GM19395 (cell line): ENCODE measurements at regions not wholly inside any gene's neighbourhood (a gene's known extent, or its start where the extent isn't known, plus 50 kb on each side); places are given as distances from the start of the nearest gene placed in this dataset.
"Not testable (repeated sequence)": the region's sequence is repeated elsewhere in the genome, so short reads cannot be mapped to it uniquely, and the experiment has no call there.

ENCODE experiments used
- ATAC-seq: cut with Tn5 transposase; IDR thresholded peaks from one replicate; pipeline ENCODE4 v1.9.1; 2021; ENCODE audit warnings: mild to moderate bottlenecking, moderate library complexity; ENCODE audit not compliant: unreplicated experiment

DNA sequence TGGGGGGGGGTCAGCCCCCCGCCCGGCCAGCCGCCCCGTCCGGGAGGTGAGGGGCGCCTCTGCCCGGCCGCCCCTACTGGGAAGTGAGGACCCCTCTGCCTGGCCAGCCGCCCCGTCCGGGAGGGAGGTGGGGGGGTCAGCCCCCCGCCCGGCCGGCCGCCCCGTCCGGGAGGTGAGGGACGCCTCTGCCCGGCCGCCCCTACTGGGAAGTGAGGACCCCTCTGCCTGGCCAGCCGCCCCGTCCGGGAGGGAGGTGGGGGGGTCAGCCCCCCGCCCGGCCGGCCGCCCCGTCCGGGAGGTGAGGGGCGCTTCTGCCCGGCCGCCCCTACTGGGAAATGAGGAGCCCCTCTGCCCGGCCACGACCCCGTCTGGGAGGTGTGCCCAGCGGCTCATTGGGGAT, 210.7 kb upstream of the RPL34 start:
- not testable (repeated sequence) for ATAC-seq

DNA sequence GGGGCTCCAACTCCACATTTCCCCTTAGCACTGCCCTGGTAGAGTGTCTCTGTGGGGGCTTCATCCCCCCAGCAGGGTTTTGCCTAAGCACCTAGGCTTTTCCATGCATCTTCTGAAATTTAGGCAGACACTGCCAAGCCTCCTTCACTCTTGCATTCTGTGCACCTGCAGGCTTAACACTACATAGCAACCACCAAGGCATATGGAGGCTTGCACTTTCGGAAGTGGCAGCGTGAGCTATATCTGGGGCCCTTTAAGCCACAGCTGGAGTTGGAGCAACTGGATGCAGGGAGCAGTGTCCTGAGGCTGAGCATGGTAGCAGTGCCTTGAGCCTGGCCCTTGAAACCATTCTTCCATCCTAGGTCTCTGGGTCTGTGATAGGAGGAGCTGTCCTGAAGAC, 214.8 kb upstream of the RPL34 start:
- ATAC-seq: no peak

DNA sequence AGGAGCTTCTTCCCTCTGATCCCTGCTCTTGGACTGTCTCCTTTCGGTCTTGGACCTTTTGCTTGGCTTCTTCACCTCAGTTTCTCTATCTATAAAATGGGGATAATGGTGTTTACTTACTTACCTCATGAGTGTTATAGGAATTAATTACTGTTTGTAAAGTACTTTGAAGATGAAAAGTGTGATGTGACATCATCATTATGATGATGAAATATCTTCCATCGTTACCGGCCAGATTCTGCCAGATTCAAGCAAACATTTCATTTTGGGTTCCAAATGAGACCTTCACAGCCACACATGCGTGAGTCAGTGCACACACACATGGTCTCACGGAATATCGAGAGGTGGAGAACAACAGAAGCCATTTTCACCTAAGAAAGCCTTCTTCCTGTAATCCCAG, 220.1 kb upstream of the RPL34 start:
- ATAC-seq: no peak

DNA sequence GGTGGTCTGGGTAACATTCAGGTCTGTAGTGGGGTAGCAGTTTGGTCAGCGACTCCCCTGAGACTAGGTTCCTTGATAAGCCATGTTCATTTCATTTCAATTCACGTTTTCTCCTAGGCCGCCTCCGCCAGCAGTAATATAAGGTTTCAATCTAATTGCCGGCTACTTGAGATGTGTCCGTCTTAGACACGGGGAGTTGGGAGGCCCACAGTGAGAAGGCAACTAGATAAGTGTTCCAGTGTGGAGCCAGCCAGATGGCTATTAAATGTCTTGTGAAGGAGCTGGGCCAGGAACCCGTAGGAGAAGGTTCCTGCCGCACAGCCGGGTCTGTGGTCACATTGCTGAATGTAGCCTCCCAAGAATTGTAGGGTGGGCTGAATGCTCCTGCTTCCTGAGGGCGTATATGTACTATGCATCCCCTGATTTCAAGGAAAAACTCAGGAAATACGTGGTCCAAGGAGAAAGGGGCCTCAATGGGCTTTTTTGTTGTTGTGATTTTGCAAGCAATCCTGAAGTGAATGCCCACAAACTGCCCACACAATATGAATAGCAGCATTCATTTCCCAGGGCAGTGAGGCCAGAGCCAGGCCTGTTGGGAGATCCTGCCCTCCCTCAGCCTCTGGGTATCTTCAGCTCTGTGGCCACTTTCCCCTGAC, 220.6 kb upstream of the RPL34 start:
- ATAC-seq: no peak

DNA sequence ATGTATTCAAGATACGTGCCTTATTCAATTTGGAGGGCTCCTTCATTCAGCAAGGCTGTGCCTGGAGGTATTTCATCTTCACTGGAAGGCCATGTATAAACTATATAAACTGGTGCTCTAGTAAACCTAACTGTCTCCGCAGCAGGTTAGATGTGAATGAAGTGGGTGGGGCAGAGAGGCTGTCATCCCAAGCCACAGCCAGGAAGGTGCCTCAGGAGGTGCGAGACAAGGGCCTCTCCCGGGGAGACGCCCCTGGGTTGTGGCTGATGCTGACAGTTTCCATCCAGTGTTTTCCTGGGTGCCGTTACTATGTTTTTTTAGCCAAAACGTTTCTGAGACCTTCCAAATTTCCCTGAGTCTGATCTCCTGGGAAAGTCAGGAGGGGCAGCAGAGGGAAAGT, 221.5 kb upstream of the RPL34 start:
- no peak for ATAC-seq

DNA sequence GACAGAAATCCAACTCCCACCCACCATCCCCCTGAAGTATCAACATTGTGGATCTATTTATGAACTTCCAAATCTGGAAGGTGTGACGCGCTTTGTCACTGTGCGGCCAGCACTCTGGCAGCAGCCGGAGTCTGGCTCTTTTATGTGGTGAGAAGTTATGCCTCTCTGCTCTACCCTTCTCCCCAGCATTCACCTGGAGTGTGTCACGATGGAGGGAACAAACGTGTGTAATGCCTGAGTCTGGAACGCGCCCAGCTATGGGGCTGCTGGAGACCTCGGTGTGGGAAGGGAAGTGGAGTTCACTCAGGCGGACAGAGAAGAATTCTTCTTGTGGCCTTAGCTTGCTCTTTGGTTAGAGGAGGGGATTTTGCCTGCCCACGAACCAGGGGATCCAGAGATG, 222.1 kb upstream of the RPL34 start:
- no peak for ATAC-seq

DNA sequence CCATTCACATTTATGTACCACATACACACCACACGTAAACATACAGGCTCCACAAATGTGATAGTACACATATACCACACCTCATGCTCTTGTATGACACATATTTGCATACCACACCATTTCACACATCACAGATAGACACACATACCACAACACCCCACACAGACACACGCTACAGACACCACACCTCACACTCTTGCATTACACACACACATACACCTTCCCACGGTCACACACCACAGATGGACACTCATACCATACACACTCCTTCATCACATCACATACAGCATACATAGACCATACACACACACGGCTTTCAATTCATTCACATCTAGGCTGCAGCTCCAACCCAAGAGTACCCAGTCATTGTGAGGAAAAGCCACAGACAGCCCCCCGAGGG, 222.5 kb upstream of the RPL34 start:
- no peak for ATAC-seq

DNA sequence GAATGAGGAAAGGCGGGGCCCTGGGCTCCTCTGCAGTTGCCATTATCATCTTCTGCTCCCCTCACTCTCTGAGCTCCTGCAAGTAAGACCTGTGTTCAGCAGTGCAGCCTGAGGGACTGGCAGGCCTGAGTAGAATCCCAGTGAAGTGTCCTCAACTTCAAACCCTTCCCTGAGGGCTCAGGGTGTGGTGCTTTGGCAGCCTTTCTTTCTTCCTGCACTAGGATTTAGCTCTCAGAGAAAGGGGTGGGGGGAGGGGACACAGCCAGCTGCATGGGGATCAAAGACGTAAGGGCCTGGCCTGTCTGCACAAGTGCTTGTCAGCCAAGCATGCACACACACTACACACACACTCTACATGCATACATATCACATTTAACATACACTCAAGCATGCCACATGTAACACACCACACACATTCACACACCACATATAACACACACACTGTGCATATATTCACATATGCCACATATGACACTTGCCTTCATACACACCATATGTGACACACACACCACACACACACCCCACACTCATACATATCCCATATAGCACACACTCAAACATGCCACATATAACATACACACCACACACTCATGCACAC, 223.4 kb upstream of the RPL34 start:
- ATAC-seq: no peak

DNA sequence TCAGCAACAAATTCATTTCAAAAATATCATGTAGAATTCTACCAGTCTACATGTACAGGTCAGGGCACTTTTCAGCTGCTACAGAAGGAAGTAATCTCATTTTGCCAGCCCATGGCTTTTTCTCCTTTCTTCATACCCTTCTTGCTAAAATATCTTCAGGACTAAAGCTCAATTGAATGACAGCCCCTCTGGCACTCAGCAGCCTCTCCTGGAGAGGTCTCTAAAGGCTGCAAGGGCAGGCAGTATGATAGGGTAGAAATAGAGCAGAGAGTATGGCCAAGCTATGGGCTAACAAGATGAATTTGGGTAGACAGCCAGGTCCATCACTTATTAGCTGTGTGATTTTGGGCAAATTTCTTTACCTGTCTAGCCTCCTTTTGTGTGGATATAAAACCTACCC, 224.6 kb upstream of the RPL34 start:
- ATAC-seq: no peak

DNA sequence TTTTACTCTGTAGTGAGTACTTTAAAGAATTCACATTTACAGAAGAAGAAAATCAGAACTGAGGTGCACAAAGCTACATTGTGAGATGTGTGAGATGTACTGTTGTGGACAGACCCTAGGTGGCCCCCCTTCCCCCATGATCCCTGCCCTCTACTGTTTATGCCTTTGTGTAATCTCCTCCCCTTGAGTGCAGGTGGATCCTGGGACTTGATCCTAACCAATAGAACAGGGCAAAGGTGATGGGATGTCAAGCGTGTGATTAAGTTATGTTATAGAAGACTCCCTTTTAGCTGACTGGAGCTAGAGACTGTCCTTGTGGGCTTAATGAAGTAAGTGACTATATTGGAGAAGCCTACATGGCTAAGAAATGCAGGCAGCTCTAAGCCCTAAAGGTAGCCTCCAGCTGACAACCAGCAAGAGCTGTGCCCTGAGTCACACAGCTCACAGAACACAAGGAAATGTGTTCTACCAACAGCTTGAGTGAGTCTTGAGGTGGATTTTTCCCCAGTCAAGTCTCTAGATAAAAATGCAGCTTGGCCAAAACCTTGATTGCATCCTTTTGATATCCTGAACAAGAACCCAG, 225.2 kb upstream of the LEF1 start:
- ATAC-seq: no peak

DNA sequence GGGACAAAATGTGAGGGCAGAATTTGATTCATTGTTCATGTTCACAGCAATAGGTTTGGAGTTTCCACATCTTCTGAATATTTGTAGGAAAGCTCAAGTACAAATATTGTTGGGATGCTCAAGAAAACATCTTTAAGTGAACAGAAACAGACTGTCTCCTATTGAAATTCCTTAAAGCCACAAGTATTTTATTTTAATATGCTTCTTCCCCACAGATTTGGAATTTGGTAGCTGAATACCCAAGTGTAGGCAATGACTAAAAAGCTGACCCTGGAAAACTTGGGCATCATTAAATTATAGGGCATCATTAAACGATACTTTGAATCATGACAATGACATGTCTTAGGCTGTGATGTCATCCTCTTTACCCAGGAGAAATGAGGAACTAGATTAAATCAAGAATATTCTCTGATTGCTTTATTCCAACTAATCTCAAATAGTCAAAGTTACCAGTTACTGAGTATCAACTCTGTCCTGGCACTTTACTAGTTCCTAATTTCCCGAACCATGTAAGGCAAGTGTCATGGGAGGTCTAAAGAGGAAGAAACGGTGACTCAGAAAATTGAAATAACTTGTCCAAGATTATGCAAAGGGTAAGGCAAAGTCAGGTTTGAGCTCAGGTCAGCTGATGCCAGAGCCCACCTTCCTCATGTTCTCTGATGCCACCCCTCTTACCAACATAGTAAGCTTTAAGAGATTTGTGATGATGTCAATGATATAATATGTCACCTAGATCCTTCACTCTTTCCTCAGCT, 223.1 kb upstream of the LEF1 start:
- ATAC-seq: no peak

DNA sequence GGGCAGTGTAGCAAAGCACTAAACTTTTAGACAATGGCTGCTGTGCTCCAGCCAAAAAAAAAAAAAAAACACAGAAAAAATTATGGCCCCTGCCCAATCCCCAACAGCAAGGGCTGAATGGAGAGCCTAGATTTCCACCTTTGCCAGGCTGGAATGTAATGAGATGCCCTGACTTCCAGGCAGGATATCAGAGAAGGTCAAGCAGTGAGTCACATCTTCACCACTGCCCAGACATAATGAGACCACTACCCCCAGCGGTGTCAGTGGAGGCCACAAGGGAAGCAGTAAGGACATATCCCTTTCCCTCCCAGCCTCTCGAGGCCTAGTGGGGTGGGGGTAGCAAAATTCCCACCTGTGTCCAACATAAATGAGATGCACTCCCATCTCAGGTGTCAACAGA, 216.3 kb upstream of the LEF1 start:
- no peak for ATAC-seq

DNA sequence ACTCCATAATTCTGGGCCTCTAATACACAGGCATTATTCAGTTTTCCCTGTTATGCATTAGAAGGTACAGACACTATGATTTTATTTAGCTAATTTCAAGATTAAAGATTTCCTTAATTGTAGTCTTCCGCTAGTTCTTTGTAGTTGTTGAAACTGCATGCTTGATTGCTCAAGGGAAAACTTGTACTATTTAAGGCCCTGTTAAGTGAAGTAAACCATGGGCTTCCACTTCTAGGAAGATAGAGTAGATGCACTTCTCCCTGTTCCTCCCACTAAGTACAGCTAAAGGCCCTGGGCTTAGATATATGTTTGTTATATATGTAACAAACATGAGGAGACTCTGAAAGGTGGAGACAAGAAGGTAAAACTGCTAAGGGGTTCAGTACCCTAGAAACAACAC, 215.8 kb upstream of the LEF1 start:
- ATAC-seq: no peak

DNA sequence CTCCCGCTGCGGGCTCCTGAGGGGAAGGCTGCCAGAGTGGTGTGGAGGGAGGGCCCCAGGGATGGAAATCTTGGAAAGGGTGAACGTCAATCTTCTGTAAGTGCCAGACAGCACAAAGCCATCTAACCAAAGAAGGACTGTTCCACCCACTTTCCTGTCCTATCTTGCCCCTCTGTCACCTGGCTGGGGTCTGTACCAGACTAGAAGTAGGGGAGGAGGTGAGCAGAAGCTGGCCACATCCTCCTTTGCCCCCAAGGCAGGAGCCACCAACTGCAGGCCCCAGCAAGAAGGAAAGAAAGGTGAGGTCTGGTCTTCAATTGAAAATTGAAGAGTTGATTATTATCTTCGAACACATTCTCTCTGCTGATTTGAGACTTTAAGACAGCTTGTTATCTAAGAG, 214.4 kb upstream of the LEF1 start:
- ATAC-seq: no peak

DNA sequence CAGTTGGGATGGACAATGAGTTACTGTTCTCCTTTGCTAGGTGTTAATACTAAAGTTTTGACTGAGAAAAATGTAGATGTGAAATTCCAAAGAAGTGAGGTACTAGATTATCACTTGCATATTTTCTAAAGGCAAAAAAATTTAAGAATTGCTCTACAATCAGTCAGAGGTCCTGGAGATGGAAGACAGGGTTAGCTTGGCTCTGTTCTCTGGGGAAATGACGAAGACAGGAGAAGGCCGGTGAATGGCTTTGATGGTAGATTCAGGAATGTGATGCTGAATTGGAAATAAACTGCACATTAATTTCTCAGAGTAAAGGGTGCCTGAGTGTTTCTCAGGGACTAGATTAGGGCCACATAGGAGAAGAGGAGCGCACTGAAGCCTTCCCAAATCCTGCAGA, 214.0 kb upstream of the LEF1 start:
- ATAC-seq: no peak

DNA sequence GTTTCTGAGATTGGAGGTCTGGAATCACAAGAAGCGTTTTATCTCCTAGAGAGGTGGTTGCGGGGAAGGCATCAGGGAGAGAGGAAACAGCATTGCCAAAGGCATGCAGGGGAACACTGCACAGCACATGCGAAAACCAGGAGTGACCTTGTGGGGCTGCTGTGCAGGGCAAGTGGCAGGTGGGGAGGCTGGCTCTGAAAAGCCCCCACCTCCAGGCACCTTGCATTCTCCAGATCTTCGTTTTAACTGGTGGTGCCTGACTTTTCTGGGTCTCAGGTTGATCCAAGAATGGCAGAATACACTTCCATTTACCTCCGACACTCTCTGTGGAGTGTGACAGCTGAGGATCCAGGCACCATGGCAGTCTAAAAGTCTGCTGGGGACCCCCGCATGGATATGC, 209.4 kb upstream of the LEF1 start:
- ATAC-seq: no peak

DNA sequence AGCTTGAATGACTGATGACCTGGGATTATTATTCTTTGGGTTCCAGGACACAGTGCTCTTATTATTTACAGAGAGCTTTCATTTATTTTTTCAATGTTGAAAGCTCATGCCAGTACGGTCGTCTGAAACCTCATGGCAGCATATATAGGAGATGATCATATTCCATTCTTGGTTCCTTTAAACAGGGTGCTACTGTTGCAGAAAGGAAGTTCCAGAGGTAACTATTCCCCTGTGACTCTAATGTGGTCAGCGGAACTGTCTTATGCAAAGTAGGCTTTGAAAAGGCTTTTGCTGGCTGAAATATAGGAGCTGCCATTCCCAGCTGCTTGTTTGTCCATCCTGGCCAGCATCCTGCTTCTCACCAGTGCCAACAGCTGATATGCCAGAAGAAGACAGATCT, 208.3 kb upstream of the LEF1 start:
- ATAC-seq: no peak

DNA sequence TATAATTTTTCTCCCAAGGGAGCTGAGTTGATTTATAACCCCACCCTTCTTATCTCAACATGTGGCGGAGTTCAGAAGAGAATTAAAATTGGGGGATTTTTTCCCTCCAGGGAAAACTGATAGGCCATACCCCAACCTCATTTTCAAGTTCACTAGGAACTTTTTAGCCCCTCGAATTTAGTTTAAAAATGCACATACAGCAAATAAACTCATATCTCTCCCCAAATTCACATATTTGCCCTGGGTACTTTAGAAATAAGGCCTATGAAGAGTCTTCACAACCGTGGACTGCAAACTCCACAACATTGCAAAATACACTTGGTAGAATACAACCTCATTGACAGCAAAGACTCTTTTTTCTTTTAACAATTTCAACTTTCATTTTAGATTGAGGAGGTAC, 206.7 kb upstream of the LEF1 start:
- no peak for ATAC-seq

DNA sequence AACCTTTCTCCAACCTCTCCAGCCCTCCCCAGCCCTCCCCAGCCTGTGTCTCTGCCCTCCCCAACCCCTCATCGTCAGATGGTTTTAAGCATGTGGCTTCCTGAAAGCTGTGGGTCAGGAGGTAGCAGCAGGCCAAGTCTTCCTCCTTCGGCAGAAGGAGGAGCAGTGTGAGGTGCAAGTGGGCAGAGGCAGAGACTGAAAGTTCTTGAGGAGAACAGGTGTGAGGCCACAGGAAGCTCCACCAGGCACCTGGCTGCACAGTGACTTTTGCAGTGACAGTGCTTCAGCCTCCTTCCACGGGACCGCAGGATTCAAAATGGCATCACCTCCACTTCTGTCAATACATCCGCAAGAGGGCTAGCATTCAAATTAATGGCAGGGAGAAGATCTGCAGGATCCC, 203.9 kb upstream of the LEF1 start:
- no peak for ATAC-seq

DNA sequence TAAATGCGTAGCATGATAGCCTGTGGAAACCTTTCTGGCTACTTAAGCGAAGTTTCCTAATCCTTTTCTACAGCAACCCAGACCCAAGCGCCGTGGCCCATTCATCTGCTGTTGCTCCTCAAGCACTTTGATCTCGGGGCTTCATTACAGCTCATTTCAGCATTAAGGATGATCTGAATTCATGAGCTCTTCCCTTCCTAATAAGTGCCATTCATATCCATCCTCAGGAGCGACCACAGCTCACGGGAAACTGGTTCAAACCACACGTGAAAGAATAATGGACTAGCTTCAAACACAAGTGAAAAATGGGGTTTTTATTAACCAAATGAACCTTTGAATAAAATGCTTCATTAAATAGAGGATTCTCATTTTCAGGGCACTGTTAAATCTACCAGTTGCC, 202.6 kb upstream of the LEF1 start:
- no peak for ATAC-seq

DNA sequence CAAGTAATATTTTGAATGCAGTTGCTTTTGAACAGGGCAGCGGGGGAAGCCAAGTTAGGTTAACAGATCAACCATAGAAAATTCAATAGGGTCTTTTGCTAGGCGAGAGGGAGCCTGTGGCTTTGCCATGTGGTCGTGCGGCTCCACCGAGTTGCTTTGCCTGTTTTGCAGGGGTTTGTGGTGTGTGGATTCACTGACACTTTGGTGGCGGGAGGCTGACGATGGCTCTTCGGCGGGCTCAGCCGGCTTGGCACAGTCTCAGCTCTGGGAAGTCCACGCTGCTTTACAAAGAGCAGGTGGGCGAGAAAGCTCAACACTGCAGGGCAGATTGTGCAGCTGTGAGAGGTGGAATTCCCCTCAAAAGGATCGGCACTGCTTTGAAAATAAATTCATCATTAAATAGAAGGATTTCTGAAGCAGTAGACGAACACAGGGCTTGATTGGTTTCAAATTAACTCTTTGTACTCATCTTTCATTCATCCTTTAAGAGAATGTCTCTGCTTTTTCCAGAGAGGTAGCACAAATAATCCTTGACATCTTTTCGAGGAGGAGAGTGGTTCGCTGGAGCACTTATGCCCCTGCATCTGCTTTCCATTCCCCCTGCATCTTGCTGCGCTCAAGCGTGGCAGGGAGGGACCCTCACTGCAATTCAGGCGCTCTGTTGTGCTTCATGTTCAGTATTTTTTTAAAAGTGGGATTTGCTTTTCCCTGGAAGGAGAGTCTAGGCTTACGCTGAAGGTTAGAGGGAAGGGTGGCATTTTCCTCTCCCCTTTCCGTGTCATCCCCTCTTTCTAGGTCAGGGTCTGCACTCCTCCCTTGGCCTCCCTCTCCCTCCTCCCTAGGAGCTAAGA, 201.8 kb upstream of the LEF1 start:
- ATAC-seq: no peak
